Activated naive CD4-positive, alpha-beta T cell treated with anti-CD3 and anti-CD28 coated beads, Interleukin-2, amount 10 ng/mL, durations not matched to agents 7 days and 5 days (primary cell): ENCODE measurements at regions not wholly inside any gene's neighbourhood (a gene's known extent, or its start where the extent isn't known, plus 50 kb on each side); places are given as distances from the start of the nearest gene placed in this dataset.

ENCODE experiments used
- CTCF ChIA-PET: fragments of 350-600 bp; sonication (Branson Sonifier 250); formaldehyde crosslinking; loops from one replicate; lab custom pipeline; 2021; ENCODE audit warnings: antibody characterized with exemption; lab: Charles Lee
- DNase-seq: peaks from one replicate; pipeline ENCODE4 v3.0.0-alpha.2; 2020
- H3K27ac Mint-ChIP-seq: one replicate; pipeline ENCODE4 v1.8.0; 2021; ENCODE audit warnings: mild to moderate bottlenecking, moderate library complexity, mixed read lengths
- H3K27me3 Mint-ChIP-seq: one replicate; pipeline ENCODE4 v1.8.0; 2021; ENCODE audit warnings: mild to moderate bottlenecking, mixed read lengths
- H3K36me3 Mint-ChIP-seq: one replicate; pipeline ENCODE4 v1.8.0; 2021; ENCODE audit warnings: mixed read lengths
- H3K4me1 Mint-ChIP-seq: one replicate; pipeline ENCODE4 v1.8.0; 2021; ENCODE audit warnings: mixed read lengths
- H3K4me3 Mint-ChIP-seq: one replicate; pipeline ENCODE4 v1.8.0; 2021; ENCODE audit warnings: mild to moderate bottlenecking, moderate library complexity, mixed read lengths
- H3K9me3 Mint-ChIP-seq: one replicate; pipeline ENCODE4 v1.8.0; 2021; ENCODE audit warnings: mixed read lengths

- peaks cover 33% of the 10 kb centered on the region for H3K4me1 Mint-ChIP-seq
- DNase-seq = no peak
- H3K27me3 Mint-ChIP-seq = no peaks in the 10 kb centered on the region
- H3K27ac Mint-ChIP-seq = no peak overlapping the region
- H3K4me3 Mint-ChIP-seq = no peak overlapping the region
- H3K9me3 Mint-ChIP-seq = peaks cover 48% of the 10 kb centered on the region
- H3K36me3 Mint-ChIP-seq = peaks cover 28% of the 10 kb centered on the region
- CTCF ChIA-PET = interaction anchor here (0.7 kb wide), 2 partner anchors 579 to 1163 kb away, joined by 3 read pairs; no protein-coding TSS in a partner anchor
Measured at GRCh38 chr9:20291201-20291600, 331.1 kb downstream of the MLLT3 start.

GRCh38 chr9:20290257-20290656, 332.0 kb downstream of the MLLT3 start:
- CTCF ChIA-PET = interaction anchor here (0.7 kb wide), 1 partner anchor 1164 kb away, joined by 3 read pairs; no protein-coding TSS in a partner anchor
- peaks cover 32% of the 10 kb centered on the region for H3K36me3 Mint-ChIP-seq
- H3K4me3 Mint-ChIP-seq = no peak overlapping the region
- H3K27ac Mint-ChIP-seq = no peak overlapping the region
- no peak for DNase-seq
- H3K27me3 Mint-ChIP-seq = no peaks in the 10 kb centered on the region
- H3K4me1 Mint-ChIP-seq = peaks cover 39% of the 10 kb centered on the region
- peaks cover 52% of the 10 kb centered on the region for H3K9me3 Mint-ChIP-seq

DNA sequence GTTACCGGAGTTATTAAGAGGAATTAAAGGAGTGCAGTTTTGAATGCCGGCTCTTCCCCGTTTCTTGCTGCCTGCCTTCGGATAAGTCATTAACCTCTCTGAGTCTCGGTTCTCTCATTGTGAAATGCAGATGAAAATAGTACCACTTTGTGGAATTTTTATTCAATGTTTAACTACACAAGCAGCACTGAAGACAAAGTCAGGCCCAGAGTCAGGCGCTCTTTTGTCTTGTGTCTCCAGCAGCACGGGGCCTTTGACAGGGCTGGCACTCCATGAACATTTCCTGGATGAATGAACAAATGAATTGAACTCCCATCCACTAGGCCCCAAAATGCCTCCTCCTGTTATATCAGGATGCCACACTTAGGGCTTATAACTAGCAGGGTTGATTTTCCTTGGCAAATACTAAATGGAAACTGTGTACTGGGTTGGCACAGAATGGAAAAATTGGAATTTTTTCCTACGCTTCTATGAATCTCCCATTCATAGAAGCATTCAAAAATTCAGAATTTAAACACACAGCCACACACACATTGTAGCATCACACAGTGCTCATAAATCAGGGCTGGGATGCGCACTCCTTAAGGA, 332.8 kb downstream of the MLLT3 start:
- no peaks in the 10 kb centered on the region for H3K27me3 Mint-ChIP-seq

DNA sequence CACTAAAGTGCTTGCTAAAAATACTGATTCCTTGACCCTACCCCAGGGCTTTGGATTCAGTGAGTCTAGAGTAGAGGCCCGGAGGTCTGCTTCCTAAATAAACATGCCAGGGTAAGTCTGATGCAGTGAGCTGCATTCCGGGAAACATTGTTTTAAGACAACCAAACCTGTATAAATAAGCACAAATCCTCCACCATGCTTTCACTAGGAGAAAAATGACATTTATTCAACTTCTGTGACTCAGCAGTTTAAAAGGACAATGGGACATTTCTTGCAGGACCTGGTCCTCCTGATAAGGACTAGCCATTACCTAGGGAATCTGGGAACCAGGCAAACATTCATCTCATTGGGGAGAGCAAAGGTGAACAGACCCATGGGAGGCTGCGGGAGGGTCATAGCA, 335.3 kb downstream of the MLLT3 start:
- peaks cover 41% of the 10 kb centered on the region for H3K9me3 Mint-ChIP-seq
- H3K4me3 Mint-ChIP-seq = no peak overlapping the region
- no peak for DNase-seq
- no peaks in the 10 kb centered on the region for H3K27me3 Mint-ChIP-seq
- H3K36me3 Mint-ChIP-seq = peaks cover 30% of the 10 kb centered on the region
- CTCF ChIA-PET = no interaction called here
- H3K4me1 Mint-ChIP-seq = peaks cover 28% of the 10 kb centered on the region
- no peak overlapping the region for H3K27ac Mint-ChIP-seq

More for the DNA sequence above, 332.8 kb downstream of the MLLT3 start:
- H3K36me3 Mint-ChIP-seq = peaks cover 34% of the 10 kb centered on the region
- H3K4me3 Mint-ChIP-seq = no peak overlapping the region
- CTCF ChIA-PET = no interaction called here
- peaks cover 36% of the 10 kb centered on the region for H3K4me1 Mint-ChIP-seq
- H3K9me3 Mint-ChIP-seq = peaks cover 53% of the 10 kb centered on the region
- no peak overlapping the region for H3K27ac Mint-ChIP-seq
- no peak for DNase-seq

- Mint-ChIP-seq H3K27ac (no peak overlapping the region), H3K9me3 (peaks cover 36% of the 10 kb centered on the region), H3K4me1 (peaks cover 28% of the 10 kb centered on the region), H3K4me3 (no peak overlapping the region), H3K36me3 (peaks cover 26% of the 10 kb centered on the region), H3K27me3 (no peaks in the 10 kb centered on the region)
- no peak for DNase-seq
- CTCF ChIA-PET = interaction anchor here (0.6 to 1.3 kb wide), 2 partner anchors 18 to 26 kb away, joined by 3 read pairs; no protein-coding TSS in a partner anchor
Measured at GRCh38 chr9:20286154-20286700, 336.1 kb downstream of the MLLT3 start.

DNA sequence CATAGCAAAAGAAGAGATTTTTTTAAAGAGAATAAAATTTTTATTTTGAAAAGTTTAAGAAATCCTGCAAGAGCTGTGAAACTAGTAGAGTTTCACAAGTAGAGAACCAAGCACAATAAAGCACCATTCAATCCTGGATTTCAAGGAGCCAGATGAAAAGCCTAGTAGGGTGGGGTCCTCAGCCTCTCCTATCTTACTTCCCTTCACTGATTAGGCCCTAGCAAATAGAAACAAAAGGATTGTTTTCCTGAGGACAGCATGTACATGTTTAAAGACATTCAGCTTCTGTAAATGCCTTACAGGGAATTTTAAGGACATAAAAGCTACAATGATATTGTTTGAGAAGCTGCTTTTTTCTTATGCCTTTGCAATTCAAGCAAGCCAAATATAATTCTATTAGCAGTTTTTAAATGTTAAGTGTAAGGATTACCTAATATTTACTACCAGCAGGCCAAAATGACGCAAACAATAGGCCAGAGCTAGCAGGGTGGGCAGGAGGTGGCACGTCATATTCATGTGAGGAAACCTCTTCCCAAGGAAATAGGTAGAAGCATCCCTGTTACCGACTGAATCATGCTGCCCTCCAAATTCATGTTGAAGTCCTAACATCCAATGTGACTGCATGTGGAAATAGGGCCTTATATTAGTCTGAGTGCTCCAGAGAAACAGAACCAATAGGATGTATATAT, 337.6 kb downstream of the MLLT3 start:
- Mint-ChIP-seq H3K27me3 (no peaks in the 10 kb centered on the region), H3K9me3 (peaks cover 34% of the 10 kb centered on the region), H3K36me3 (peaks cover 29% of the 10 kb centered on the region), H3K4me3 (no peak overlapping the region), H3K27ac (peak overlapping the region; percentile 68), H3K4me1 (peaks cover 37% of the 10 kb centered on the region)
- no peak for DNase-seq
- CTCF ChIA-PET = interaction anchor here (1.3 kb wide), 1 partner anchor 25 kb away, joined by 3 read pairs; no protein-coding TSS in a partner anchor

DNA sequence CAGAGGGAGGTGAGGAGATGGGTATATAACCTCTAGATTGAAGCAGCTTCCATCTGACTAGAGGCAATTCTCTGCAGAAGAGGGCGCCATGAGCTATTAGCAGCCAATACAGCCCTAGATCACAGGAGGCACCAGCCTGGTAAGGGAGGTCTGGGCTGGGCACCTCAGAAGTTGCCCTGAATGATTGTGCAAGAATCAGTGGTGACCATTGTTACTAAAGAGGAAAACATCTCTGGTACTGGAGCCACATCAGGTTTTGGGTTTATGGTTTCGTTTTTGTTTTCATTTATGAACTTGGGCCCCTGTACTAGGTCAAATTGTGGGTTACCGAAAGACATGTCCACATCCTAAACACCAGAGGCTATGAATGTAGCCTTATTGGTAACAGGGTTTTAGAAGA, 342.0 kb downstream of the MLLT3 start:
- H3K36me3 Mint-ChIP-seq = peaks cover 47% of the 10 kb centered on the region
- H3K4me1 Mint-ChIP-seq = peaks cover 14% of the 10 kb centered on the region
- H3K27me3 Mint-ChIP-seq = no peaks in the 10 kb centered on the region
- no peak overlapping the region for H3K27ac Mint-ChIP-seq
- CTCF ChIA-PET = no interaction called here
- H3K9me3 Mint-ChIP-seq = peaks cover 51% of the 10 kb centered on the region
- no peak for DNase-seq
- H3K4me3 Mint-ChIP-seq = no peak overlapping the region

- Mint-ChIP-seq H3K27me3 (no peaks in the 10 kb centered on the region), H3K4me3 (no peak overlapping the region), H3K27ac (no peak overlapping the region), H3K4me1 (peaks cover 32% of the 10 kb centered on the region), H3K36me3 (peaks cover 70% of the 10 kb centered on the region), H3K9me3 (peaks cover 76% of the 10 kb centered on the region)
- CTCF ChIA-PET = no interaction called here
- no peak for DNase-seq
Measured at GRCh38 chr9:20276762-20277161, 345.5 kb downstream of the MLLT3 start.

DNA sequence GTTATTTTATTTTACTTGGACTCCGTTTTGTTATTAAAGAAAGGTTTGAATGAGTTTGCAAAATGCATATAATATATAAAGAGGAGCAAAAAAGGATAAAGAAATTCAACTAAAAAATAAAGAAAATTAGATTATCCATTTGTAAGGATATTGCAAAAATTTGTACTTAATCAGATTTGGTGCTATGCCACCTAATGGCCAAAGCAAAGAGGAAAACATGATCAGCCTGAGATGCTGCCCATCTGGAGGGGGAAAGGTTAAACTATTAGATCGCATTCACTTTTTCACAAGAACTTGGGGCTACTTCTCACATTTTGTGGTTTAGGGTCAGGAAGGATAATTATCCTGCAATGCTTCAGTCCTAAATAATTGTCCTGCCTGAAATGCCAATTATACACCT, 350.6 kb downstream of the MLLT3 start:
- Mint-ChIP-seq H3K36me3 (peaks cover 57% of the 10 kb centered on the region), H3K9me3 (peaks cover 56% of the 10 kb centered on the region), H3K4me1 (peaks cover 49% of the 10 kb centered on the region), H3K27me3 (no peaks in the 10 kb centered on the region), H3K4me3 (no peak overlapping the region), H3K27ac (no peak overlapping the region)
- DNase-seq = no peak
- CTCF ChIA-PET = no interaction called here

DNA sequence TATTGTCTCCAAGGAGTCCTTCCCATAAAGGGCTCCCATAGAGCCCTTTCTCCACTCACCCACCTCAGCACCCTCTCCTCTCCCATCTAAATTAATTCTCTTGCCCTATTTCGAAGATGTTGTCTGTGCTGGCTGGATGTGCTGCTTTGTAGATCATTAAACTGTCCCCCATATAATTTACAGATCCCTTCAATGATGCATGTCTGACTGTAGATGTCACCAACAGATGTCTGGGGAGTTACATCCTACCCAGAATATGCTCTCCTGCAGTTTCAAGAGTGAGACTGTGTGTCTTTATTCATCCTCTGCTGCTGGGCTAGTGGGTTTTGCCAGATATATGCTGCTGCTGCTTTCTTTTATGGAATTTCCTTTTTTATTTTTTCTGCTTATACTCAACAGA, 351.2 kb downstream of the MLLT3 start:
- Mint-ChIP-seq H3K27ac (peak overlapping the region; percentile 1), H3K27me3 (no peaks in the 10 kb centered on the region), H3K4me3 (no peak overlapping the region), H3K36me3 (peaks cover 55% of the 10 kb centered on the region), H3K9me3 (peaks cover 55% of the 10 kb centered on the region), H3K4me1 (peaks cover 49% of the 10 kb centered on the region)
- no peak for DNase-seq
- CTCF ChIA-PET = no interaction called here

DNA sequence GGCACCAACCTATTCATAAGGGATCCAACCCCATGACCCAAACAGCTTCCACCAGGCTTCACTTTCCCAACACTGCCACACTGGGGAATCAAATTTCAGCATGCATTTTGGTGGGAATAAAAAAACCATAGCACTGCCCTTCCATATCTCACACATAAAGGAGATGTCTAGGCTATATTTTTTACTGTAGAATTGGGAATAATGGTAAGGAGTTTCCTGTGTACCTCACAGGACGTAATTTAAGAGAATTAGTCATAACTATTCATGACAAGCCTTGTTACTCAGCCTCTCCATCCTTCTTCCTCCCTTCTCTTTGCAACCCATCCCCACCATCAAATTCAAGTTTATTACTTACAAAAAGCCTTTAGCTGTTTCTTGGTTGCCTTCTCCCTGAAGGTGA, 352.1 kb downstream of the MLLT3 start:
- Mint-ChIP-seq H3K9me3 (peaks cover 54% of the 10 kb centered on the region), H3K4me3 (no peak overlapping the region), H3K27me3 (no peaks in the 10 kb centered on the region), H3K36me3 (peaks cover 55% of the 10 kb centered on the region), H3K4me1 (peaks cover 49% of the 10 kb centered on the region), H3K27ac (no peak overlapping the region)
- DNase-seq = no peak
- CTCF ChIA-PET = interaction anchor here (1.0 kb wide), 1 partner anchor 91 kb away, joined by 3 read pairs; no protein-coding TSS in a partner anchor

DNA sequence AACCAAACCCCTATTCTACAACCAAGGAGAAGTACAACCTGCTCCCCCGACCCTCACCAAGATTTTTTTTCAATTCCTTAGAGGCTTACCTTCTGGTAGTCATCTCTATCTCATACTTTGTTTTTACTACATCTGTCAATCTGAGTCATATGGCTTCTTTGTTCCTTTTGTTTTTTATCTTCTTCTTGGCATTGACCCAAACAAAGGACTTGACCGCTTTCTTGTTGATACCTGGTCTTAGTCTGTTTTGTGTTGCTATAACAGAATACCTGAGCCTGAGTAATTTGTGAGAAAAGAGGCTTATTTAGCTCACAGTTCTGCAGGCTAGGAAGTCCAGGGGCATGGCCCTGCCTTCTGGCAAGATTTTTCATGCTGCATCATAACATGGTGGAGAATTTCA, 352.7 kb downstream of the MLLT3 start:
- CTCF ChIA-PET = interaction anchor here (1.0 kb wide), 1 partner anchor 91 kb away, joined by 3 read pairs; no protein-coding TSS in a partner anchor
- H3K27ac Mint-ChIP-seq = no peak overlapping the region

GRCh38 chr9:20264896-20265295, 357.4 kb downstream of the MLLT3 start:
- Mint-ChIP-seq H3K36me3 (peaks cover 29% of the 10 kb centered on the region), H3K27me3 (no peaks in the 10 kb centered on the region), H3K9me3 (peaks cover 29% of the 10 kb centered on the region), H3K27ac (no peak overlapping the region), H3K4me3 (no peak overlapping the region), H3K4me1 (peaks cover 10% of the 10 kb centered on the region)
- DNase-seq = no peak
- CTCF ChIA-PET = no interaction called here

More for the DNA sequence above, 352.7 kb downstream of the MLLT3 start:
- no peaks in the 10 kb centered on the region for H3K27me3 Mint-ChIP-seq
- peaks cover 53% of the 10 kb centered on the region for H3K9me3 Mint-ChIP-seq
- peaks cover 53% of the 10 kb centered on the region for H3K36me3 Mint-ChIP-seq
- H3K4me3 Mint-ChIP-seq = no peak overlapping the region
- H3K4me1 Mint-ChIP-seq = peaks cover 49% of the 10 kb centered on the region
- no peak for DNase-seq

DNA sequence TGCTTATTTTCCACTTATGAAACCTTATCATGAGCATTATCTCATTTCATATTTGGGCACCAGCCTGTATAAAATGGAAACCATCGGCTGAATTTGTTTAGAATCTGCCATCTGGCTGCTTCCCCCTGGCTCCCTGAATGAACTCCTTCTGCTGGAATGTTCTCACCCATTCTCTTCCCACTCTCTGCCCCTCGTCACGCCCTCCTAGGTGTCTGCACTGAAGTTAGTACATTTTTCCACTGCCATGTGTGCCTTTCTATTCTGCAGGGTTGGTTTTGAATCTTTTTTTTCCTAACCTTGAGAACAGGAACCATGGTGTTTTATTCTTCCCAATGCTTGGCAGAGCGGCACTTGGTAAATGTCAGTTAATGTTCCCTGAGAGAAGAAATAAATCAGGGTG, 359.7 kb downstream of the MLLT3 start:
- H3K27me3 Mint-ChIP-seq = no peaks in the 10 kb centered on the region
- H3K4me3 Mint-ChIP-seq = no peak overlapping the region
- H3K36me3 Mint-ChIP-seq = peaks cover 20% of the 10 kb centered on the region
- no peak overlapping the region for H3K27ac Mint-ChIP-seq
- CTCF ChIA-PET = no interaction called here
- peaks cover 2% of the 10 kb centered on the region for H3K4me1 Mint-ChIP-seq
- no peak for DNase-seq
- peaks cover 23% of the 10 kb centered on the region for H3K9me3 Mint-ChIP-seq
